ENCODE measurements at regions not wholly inside any gene's neighbourhood (a gene's known extent, or its start where the extent isn't known, plus 50 kb on each side); places are given as distances from the start of the nearest gene placed in this dataset.

DNA sequence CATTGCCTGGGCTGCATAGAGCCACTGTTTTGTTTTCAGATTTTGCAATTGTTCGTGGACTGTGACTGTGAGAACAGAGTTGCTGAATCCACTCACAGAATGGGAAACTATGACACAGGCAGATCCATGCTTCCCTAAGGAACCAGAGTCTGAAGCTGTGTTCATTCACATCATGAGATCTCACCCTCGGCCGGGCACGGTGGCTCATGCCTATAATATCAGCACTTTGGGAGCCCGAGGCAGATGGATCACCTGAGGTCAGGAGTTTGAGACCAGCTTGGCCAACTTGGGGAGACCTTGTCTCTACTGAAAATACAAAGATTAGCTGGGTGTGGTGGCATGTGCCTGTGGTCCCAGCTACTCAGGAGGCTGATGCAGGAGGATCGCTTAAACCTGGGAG lies 139.2 kb upstream of the SALL4 start:
- TF ChIP-seq CTCF (IDR thresholded peaks at IDR 0.05; ENCODE audit: low read depth, low read length): no peak
- no peaks in the 10 kb centered on the region for H3K27me3 ChIP-seq (ENCODE audit: insufficient read depth, low read depth, severe bottlenecking)
- no peaks in the 10 kb centered on the region for H3K36me3 ChIP-seq
- DNase-seq: no peak
- H3K9me3 ChIP-seq (ENCODE audit: severe bottlenecking): peaks cover 2% of the 10 kb centered on the region
- no peak overlapping the region for H3K27ac ChIP-seq
- H3K4me3 ChIP-seq (ENCODE audit: low read depth, low read length): no peak overlapping the region

GRCh38 chr20:51939259-51939585 lies 136.9 kb upstream of the SALL4 start:
- Histone ChIP-seq H3K9me3 (ENCODE audit: severe bottlenecking) (peaks cover 2% of the 10 kb centered on the region), H3K36me3 (no peaks in the 10 kb centered on the region), H3K27ac (no peak overlapping the region), H3K27me3 (ENCODE audit: insufficient read depth, low read depth, severe bottlenecking) (no peaks in the 10 kb centered on the region), H3K4me3 (ENCODE audit: low read depth, low read length) (no peak overlapping the region)
- no peak for DNase-seq
- no peak for TF ChIP-seq CTCF (IDR thresholded peaks at IDR 0.05; ENCODE audit: low read depth, low read length)

DNA sequence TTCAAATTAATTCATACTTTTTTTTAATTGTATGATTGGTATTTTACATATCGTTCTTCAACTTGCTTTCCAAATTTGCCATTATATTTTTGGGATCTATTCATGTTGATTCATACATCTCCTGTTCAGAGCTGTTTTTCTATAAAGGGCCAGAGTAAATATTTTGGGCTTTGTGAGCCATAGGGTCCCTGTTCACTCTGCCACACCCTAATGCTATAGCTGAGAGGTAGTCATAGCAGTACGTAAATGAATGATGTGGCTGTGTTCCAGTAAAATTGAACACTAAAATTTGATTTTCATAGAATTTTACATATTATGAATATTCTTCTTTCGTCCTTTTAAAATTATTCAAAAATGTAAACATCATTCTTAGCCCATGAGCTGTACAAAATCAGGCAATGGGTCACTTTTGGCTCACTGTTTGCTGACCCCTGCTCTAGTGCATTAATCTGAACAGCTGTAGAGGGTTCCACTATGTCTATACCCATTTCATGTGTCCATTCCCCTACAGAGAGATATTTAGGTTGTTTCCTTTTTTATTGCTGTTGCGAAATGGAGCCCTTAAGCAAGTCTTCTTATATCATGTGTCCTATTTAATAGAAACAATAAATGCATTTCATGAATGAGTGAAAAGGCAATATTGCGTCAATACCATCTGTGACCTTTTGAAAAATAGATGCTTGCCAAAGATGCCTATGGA lies 136.4 kb upstream of the SALL4 start:
- no peak overlapping the region for H3K4me3 ChIP-seq (ENCODE audit: low read depth, low read length)
- no peak for DNase-seq
- no peak overlapping the region for H3K27ac ChIP-seq
- TF ChIP-seq CTCF (IDR thresholded peaks at IDR 0.05; ENCODE audit: low read depth, low read length): no peak
- peaks cover 2% of the 10 kb centered on the region for H3K9me3 ChIP-seq (ENCODE audit: severe bottlenecking)
- no peaks in the 10 kb centered on the region for H3K36me3 ChIP-seq
- no peaks in the 10 kb centered on the region for H3K27me3 ChIP-seq (ENCODE audit: insufficient read depth, low read depth, severe bottlenecking)

DNA sequence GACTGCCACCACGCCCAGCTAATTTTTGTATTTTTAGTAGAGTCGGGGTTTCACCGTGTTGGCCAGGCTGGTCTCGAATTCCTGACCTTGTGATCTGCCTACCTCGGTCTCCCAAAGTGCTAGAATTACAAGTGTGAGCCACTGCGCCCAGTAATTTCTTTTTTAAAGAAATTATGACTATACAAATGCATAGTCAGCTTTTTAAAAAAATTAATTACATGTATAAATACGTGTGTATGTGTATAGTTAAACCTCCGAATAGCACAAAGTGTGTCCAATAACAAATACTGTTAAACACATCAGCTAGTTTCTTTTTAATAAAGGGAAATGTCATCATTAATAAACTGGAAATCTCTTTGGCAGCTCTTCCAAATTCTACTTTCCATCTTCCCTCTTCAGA lies 135.5 kb upstream of the SALL4 start:
- H3K9me3 ChIP-seq (ENCODE audit: severe bottlenecking): peaks cover 2% of the 10 kb centered on the region
- no peak overlapping the region for H3K27ac ChIP-seq
- no peaks in the 10 kb centered on the region for H3K27me3 ChIP-seq (ENCODE audit: insufficient read depth, low read depth, severe bottlenecking)
- H3K36me3 ChIP-seq: no peaks in the 10 kb centered on the region
- no peak for DNase-seq
- H3K4me3 ChIP-seq (ENCODE audit: low read depth, low read length): no peak overlapping the region
- TF ChIP-seq CTCF (IDR thresholded peaks at IDR 0.05; ENCODE audit: low read depth, low read length): no peak

GRCh38 chr20:51936377-51936776 lies 134.1 kb upstream of the SALL4 start:
- H3K9me3 ChIP-seq (ENCODE audit: severe bottlenecking): peaks cover 2% of the 10 kb centered on the region
- H3K27me3 ChIP-seq (ENCODE audit: insufficient read depth, low read depth, severe bottlenecking): no peaks in the 10 kb centered on the region
- H3K4me3 ChIP-seq (ENCODE audit: low read depth, low read length): no peak overlapping the region
- no peak for DNase-seq
- no peaks in the 10 kb centered on the region for H3K36me3 ChIP-seq
- H3K27ac ChIP-seq: no peak overlapping the region
- no peak for TF ChIP-seq CTCF (IDR thresholded peaks at IDR 0.05; ENCODE audit: low read depth, low read length)

DNA sequence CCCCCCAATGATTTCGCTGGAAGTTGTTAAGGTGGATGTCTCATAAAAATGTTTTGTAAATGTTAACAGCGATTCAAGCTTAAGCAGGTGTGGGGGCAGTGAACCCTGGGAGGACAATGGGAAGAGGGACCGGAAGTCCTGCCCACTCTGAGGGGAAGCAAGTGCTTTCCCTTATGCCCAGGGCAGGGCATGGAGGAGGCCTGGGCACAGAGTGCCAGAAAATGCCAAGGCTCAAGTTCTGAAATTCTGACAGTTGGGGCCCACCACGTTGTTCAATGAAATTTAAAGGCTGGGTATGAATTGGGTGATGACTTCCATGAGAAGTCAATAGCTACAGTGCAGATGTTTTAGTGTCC lies 132.7 kb upstream of the SALL4 start:
- peaks cover 2% of the 10 kb centered on the region for H3K9me3 ChIP-seq (ENCODE audit: severe bottlenecking)
- no peak overlapping the region for H3K27ac ChIP-seq
- H3K4me3 ChIP-seq (ENCODE audit: low read depth, low read length): no peak overlapping the region
- TF ChIP-seq CTCF (IDR thresholded peaks at IDR 0.05; ENCODE audit: low read depth, low read length): no peak
- H3K27me3 ChIP-seq (ENCODE audit: insufficient read depth, low read depth, severe bottlenecking): no peaks in the 10 kb centered on the region
- H3K36me3 ChIP-seq: no peaks in the 10 kb centered on the region
- no peak for DNase-seq
